Kasumi-1 (cell line): ENCODE measurements at regions not wholly inside any gene's neighbourhood (a gene's known extent, or its start where the extent isn't known, plus 50 kb on each side); places are given as distances from the start of the nearest gene placed in this dataset.
A peak's percentile ranks its signal among the peaks of the same experiment; 100 is the strongest.

Experiments used
- DNase-seq, 2 experiments: peaks; one replicate each; lab custom pipeline; 2025; lab: John Stamatoyannopoulos, UW

DNA sequence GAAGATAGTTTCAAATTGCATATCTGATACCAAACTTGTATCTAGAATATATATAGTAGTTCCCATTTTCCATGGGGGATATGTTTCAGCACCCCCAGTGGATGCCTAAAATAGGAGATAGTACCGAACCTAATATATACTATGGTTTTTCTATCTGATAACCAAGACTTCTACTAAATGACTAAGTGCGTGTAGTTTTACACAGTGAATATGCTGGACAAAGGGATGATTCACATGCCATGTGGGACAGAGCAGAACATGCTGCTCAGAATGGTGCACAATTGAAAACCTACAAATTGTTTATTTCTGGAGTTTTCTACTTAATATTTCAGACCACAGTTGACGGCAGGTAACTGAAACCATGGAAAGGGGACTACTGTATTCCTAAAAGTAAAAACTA is 73.4 kb upstream of the TP63 start:
- no peak for DNase-seq

DNA sequence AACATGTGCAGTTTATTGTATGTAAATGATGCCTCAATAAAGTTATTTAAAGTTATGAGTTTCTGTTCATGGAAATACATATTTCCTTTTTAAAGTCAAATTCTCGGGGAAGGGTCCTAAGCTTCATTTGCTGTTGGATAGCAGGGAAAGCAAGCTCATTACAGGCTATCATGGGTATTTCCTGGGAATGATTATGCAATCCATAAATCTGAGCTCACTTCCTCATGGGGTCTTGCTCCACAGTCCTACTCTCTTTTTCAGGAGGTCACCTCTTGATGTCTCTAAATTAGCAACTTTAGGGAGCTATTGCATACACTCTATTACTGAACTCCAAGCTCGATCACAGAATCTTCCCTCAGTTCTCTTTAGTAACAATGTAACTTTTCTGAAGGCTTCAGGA is 69.9 kb upstream of the TP63 start:
- DNase-seq = no peak

DNA sequence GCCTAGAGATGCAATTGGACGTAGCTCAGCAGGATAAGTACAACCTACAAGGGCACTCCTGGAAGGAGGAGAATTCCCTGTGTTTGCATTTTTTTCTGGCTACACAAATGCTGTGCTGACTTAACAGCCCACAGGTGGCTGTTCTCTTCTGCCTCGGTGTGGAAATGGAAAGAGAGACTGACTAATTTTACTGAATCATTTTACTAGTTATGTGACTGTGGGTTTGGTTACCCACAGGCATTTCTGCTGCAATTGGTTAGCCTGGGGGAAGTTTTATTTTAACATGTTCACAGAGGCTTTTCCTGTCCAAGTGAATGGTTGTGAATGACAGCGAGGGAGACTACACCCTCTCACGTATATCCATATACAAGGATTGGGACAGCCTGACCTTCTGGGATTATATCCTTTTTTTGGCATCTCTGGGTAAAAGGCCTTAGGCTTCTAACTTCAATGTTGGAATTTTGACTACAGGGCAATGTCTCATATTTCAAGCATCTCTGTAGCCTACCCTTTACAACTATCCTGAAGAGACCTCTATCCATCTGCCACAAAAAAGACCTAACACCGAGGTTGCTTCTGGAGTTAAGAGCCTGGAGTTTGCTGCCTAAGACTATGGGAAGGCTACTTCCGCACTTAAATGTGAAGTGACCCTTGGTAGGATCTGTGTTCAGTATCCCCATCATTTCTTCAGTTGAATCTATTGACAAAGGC is 67.2 kb upstream of the TP63 start:
- DNase-seq = peak; percentile 37 to 43

- no peak for DNase-seq
Observed at GRCh38 chr3:189566550-189567130, 64.5 kb upstream of the TP63 start.

DNA sequence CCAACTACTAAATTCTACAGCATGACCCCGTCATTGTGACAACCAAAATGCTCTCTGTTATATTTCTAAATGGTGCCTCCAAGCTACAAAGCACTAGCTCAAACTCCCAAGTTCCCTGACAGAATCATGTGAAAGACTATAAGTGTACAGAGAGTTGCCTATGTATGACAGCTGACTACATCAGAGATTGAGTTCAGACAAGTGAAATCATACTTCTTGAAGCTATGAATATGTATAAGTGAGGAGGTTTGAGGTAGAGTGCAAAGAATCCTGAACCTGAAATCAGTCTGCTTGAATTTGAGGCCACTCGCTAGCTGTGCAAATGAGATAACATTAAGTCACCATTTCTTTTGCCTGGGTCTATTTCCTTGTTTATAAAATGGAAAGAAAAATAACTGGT is 63.9 kb upstream of the TP63 start:
- DNase-seq = no peak

- DNase-seq = no peak
Observed at GRCh38 chr3:189567766-189568420, 63.3 kb upstream of the TP63 start.

DNA sequence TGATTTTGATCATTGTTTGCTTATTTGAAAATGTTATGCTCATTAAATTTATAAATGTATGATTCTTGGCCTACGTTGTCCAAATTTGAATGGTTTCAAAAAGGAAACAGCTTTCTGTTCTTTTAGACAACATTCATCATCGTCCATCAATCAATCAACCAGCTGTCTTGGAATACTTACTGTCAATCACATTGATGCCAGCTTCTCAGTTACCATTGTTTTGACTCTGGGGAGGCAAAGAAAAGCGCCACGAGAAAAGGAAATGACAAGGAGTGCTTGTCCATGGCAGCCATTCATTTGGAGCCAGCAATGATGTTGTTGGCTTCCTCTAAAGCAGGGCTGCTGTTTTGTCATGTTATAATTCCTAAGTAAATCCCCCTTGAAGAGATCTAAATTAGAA is 62.2 kb upstream of the TP63 start:
- no peak for DNase-seq

- DNase-seq = no peak
Observed at GRCh38 chr3:189569473-189569872, 61.7 kb upstream of the TP63 start.

DNA sequence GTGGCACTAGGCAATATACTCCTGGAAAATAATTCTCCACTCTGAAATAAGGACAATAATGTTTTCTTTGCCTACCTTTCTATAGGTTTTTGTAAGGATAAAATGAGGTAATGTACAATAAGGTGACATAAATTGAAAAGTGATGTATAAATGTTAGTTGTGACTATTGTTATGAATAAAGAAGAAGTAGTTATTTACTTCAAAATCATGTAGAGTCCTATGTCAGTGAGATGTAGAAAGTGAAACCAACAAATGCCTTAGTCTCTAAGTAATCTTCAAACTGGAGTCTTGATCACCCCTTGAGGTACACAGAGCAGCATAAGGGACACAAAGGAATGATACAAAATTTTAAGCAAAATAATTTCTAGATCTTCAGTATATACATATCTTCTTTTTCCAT is 60.3 kb upstream of the TP63 start:
- DNase-seq = no peak

DNA sequence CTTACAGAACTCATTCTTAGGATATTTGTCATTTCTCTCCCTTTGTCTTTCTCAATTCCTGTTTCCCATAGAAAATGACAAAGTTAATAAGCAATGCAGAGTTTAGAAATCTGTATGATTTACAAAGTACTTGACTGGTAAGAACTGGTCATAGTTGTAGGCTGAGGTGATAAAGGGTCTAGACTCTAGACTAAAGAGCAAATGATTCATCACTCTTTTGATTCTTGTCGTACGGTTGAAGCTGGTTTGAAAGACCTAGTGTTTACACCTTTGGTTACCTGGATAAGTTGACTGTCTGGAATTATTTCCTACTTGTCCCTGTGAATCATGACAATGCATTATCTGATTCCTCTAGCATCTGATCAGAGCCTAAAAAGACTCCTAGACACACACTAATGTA is 58.9 kb upstream of the TP63 start:
- DNase-seq = no peak

- no peak for DNase-seq
Observed at GRCh38 chr3:189573004-189573403, 58.2 kb upstream of the TP63 start.

DNA sequence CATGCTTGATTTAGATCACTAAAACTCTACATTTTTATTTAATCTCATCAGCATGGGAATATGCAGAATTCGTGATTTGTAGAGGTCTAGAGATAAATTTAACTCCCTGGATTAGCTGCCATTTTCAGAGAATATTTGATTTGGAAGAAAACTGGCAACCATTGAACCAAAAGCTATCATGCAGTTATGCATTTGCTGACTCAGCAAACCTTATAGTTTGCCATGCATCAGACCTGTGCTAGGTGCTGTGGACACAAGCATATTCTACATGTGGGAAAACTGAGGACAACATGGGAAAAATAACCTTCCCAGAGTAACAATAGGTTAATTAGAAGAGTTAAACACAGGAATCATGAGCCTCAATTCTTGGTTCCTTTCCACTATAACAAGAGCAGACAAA is 54.7 kb upstream of the TP63 start:
- no peak for DNase-seq

- no peak for DNase-seq
Observed at GRCh38 chr3:189577050-189577951, 53.9 kb upstream of the TP63 start.

DNA sequence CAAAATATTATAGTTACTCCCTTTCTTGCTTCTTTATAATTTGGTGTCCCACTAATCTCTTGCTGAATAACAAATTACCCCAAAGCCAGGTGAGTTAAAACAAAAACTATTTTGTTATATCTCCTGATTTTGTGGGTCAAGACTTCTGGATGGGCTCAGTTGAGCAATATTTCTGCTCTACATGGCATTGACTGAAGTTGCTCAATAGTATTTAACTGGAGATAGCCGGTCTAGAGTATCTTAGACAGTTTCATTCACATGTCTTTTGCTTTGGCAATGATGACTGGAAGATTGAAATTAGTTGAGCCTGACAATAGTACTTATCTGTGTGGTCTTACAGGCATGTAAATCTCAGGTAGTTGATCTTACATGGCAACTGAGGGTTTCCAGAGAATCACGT is 51.0 kb upstream of the TP63 start:
- no peak for DNase-seq
